Neural crest cell (in vitro differentiated cells): ENCODE measurements at regions not wholly inside any gene's neighbourhood (a gene's known extent, or its start where the extent isn't known, plus 50 kb on each side); places are given as distances from the start of the nearest gene placed in this dataset.
"Not testable (repeated sequence)": the region's sequence is repeated elsewhere in the genome, so short reads cannot be mapped to it uniquely, and the experiment has no call there.

Experiments
- DNase-seq: peaks from one replicate; pipeline ENCODE4 v3.0.0; 2021; ENCODE audit warnings: low read depth, mixed read lengths, low spot score
- H3K27ac Mint-ChIP-seq: one replicate; pipeline ENCODE4 v1.8.0; 2021; ENCODE audit warnings: mild to moderate bottlenecking, mixed read lengths; ENCODE audit not compliant: unreplicated experiment
- H3K27me3 Mint-ChIP-seq: 2 replicates; pipeline ENCODE4 v1.8.0; 2021; ENCODE audit warnings: low read depth, mild to moderate bottlenecking, mixed read lengths
- H3K36me3 Mint-ChIP-seq: 2 replicates; pipeline ENCODE4 v1.8.0; 2021; ENCODE audit warnings: low read depth, mild to moderate bottlenecking, mixed read lengths
- H3K4me1 Mint-ChIP-seq: 2 replicates; pipeline ENCODE4 v1.8.0; 2021; ENCODE audit warnings: mixed read lengths
- H3K4me3 Mint-ChIP-seq: one replicate; pipeline ENCODE4 v1.8.0; 2021; ENCODE audit warnings: mild to moderate bottlenecking, mixed read lengths
- H3K9me3 Mint-ChIP-seq: 2 replicates; pipeline ENCODE4 v1.8.0; 2021; ENCODE audit warnings: mixed read lengths
- TF ChIP-seq, protein P1 (sequence below): fragments of 200-600 bp; sonication (generic); conservative IDR thresholded peaks from 2 replicates; pipeline ENCODE4 v1.5.0; 2021; ENCODE audit warnings: antibody characterized with exemption, mild to moderate bottlenecking

DNA sequence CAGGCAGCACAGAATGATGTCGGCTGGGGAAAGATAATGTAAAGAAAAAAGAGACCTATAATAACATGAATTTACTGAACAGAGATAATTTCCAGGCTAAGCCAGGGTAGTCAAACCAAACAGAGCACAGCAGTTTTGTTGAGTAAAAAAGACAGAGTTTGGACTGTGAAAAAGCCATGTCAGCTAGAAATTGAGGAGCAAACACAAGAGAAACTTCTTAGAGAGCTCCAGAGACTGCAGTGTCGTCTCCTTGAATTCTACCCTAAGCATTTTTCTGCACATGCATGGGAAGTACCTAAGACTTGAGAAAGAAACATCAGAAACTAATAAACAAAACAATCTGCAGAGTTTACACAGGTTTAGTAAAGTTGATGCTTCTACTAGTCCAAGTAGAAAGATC is 1098.8 kb upstream of the CDH8 start:
- H3K4me1 Mint-ChIP-seq, result no peaks in the 10 kb centered on the region
- no peak overlapping the region for H3K4me3 Mint-ChIP-seq
- no peaks in the 10 kb centered on the region for H3K27me3 Mint-ChIP-seq
- H3K9me3 Mint-ChIP-seq, result no peaks in the 10 kb centered on the region
- TF ChIP-seq, protein P1, sequence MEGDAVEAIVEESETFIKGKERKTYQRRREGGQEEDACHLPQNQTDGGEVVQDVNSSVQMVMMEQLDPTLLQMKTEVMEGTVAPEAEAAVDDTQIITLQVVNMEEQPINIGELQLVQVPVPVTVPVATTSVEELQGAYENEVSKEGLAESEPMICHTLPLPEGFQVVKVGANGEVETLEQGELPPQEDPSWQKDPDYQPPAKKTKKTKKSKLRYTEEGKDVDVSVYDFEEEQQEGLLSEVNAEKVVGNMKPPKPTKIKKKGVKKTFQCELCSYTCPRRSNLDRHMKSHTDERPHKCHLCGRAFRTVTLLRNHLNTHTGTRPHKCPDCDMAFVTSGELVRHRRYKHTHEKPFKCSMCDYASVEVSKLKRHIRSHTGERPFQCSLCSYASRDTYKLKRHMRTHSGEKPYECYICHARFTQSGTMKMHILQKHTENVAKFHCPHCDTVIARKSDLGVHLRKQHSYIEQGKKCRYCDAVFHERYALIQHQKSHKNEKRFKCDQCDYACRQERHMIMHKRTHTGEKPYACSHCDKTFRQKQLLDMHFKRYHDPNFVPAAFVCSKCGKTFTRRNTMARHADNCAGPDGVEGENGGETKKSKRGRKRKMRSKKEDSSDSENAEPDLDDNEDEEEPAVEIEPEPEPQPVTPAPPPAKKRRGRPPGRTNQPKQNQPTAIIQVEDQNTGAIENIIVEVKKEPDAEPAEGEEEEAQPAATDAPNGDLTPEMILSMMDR, result no peak
- no peak for DNase-seq
- no peak overlapping the region for H3K27ac Mint-ChIP-seq
- no peaks in the 10 kb centered on the region for H3K36me3 Mint-ChIP-seq

- TF ChIP-seq, protein P1, result no peak
These were observed 1095.3 kb upstream of the CDH8 start for GRCh38 chr16:63131503-63131902.

DNA sequence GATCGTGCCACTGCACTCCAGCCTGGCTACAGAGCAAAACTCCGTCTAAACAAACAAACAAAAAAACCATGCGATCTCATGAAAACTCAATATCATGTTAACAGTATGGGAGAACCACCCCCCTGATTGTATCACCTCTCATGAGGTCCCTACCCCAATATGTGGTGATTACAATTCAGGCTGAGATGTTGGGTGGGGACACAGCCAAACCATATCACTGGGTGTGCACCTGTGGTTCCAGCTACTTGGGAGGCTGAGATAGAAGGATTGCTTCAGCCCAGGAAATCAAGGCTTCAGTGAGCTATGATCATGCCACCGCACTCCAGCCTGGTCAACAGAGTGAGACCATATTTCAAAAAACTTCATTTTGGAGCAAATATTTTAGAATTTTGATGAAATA is 1094.7 kb upstream of the CDH8 start:
- no peak for DNase-seq
- Mint-ChIP-seq H3K27me3 (no peaks in the 10 kb centered on the region), H3K9me3 (peaks cover 2% of the 10 kb centered on the region), H3K36me3 (peaks cover 3% of the 10 kb centered on the region), H3K4me3 (no peak overlapping the region), H3K4me1 (no peaks in the 10 kb centered on the region), H3K27ac (no peak overlapping the region)
- TF ChIP-seq, protein P1, result no peak

More at GRCh38 chr16:63131503-63131902, 1095.3 kb upstream of the CDH8 start:
- H3K4me1 Mint-ChIP-seq, result no peaks in the 10 kb centered on the region
- H3K27ac Mint-ChIP-seq, result no peak overlapping the region
- no peak overlapping the region for H3K4me3 Mint-ChIP-seq
- H3K9me3 Mint-ChIP-seq, result peaks cover 2% of the 10 kb centered on the region
- peaks cover under 1% of the 10 kb centered on the region for H3K36me3 Mint-ChIP-seq
- no peak for DNase-seq
- no peaks in the 10 kb centered on the region for H3K27me3 Mint-ChIP-seq

DNA sequence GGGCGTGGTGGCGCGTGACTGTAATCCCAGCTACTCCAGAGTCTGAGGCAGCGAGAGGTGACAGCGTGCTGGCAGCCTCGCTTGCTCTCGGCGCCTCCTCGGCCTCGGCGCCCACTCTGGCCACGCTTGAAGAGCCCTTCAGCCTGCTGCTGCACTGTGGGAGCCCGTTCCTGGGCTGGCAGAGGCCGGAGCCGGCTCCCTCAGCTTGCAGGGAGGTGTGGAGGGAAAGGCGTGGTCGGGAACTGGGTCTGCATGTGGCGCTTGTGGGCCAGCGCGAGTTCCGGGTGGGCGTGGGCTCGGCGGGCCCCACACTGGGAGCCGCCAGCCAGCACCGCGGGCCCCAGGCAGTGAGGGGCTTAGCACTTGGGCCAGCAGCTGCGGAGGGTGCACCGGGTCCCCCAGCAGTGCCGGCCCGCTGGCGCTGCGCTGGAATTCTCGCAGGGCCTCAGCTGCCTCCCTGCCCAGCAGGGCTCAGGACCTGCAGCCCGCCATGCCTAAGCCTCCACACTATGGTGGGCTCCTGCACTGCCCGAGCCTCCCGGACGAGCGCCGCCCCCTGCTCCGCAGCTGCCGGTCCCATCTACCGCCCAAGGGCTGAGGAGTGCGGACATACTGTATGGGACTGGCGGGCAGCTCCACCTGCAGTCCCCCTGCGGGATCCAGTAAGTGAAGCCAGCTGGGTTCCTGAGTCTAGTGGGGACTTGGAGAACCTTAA is 1093.3 kb upstream of the CDH8 start:
- TF ChIP-seq, protein P1, result no peak
- H3K4me3 Mint-ChIP-seq, result no peak overlapping the region
- no peaks in the 10 kb centered on the region for H3K4me1 Mint-ChIP-seq
- peaks cover 3% of the 10 kb centered on the region for H3K36me3 Mint-ChIP-seq
- DNase-seq, result no peak
- peaks cover 2% of the 10 kb centered on the region for H3K9me3 Mint-ChIP-seq
- H3K27ac Mint-ChIP-seq, result no peak overlapping the region
- no peaks in the 10 kb centered on the region for H3K27me3 Mint-ChIP-seq

- H3K27me3 Mint-ChIP-seq, H3K36me3 Mint-ChIP-seq, H3K4me3 Mint-ChIP-seq, DNase-seq, H3K4me1 Mint-ChIP-seq, H3K27ac Mint-ChIP-seq, H3K9me3 Mint-ChIP-seq: not testable (repeated sequence)
These were observed 1083.7 kb upstream of the CDH8 start for GRCh38 chr16:63119905-63120304.

GRCh38 chr16:63100082-63100481 is 1063.8 kb upstream of the CDH8 start:
- peak; percentile 1 for DNase-seq
- TF ChIP-seq, protein P1, result no peak
- no peak overlapping the region for H3K27ac Mint-ChIP-seq
- H3K4me3 Mint-ChIP-seq, result no peak overlapping the region
- no peaks in the 10 kb centered on the region for H3K36me3 Mint-ChIP-seq
- peaks cover 9% of the 10 kb centered on the region for H3K4me1 Mint-ChIP-seq
- no peaks in the 10 kb centered on the region for H3K27me3 Mint-ChIP-seq
- H3K9me3 Mint-ChIP-seq, result no peaks in the 10 kb centered on the region
